EL (cell line): ENCODE measurements at regions not wholly inside any gene's neighbourhood (a gene's known extent, or its start where the extent isn't known, plus 50 kb on each side); places are given as distances from the start of the nearest gene placed in this dataset.

Source experiments
- DNase-seq: peaks from one replicate; pipeline ENCODE4 v3.0.0-alpha.2; 2016

GRCh38 chr1:219302697-219303096 lies 129.0 kb downstream of the LYPLAL1 start:
- peak; percentile 76 for DNase-seq

GRCh38 chr1:219299420-219299819 lies 125.7 kb downstream of the LYPLAL1 start:
- DNase-seq, result no peak

GRCh38 chr1:219298571-219299148 lies 125.0 kb downstream of the LYPLAL1 start:
- peak; percentile 86 for DNase-seq

GRCh38 chr1:219296430-219297355 lies 123.0 kb downstream of the LYPLAL1 start:
- peak; percentile 45 for DNase-seq

- DNase-seq, result no peak
Observed at GRCh38 chr1:219294251-219294650, 120.6 kb downstream of the LYPLAL1 start.

- DNase-seq, result no peak
Observed at GRCh38 chr1:219293410-219293809, 119.7 kb downstream of the LYPLAL1 start.

GRCh38 chr1:219292999-219293398 lies 119.3 kb downstream of the LYPLAL1 start:
- no peak for DNase-seq

- no peak for DNase-seq
Observed at GRCh38 chr1:219292341-219292740, 118.7 kb downstream of the LYPLAL1 start.

GRCh38 chr1:219289171-219289570 lies 115.5 kb downstream of the LYPLAL1 start:
- no peak for DNase-seq

- no peak for DNase-seq
Observed at GRCh38 chr1:219283541-219283940, 109.9 kb downstream of the LYPLAL1 start.

- no peak for DNase-seq
Observed at GRCh38 chr1:219281831-219282230, 108.2 kb downstream of the LYPLAL1 start.

- peak; percentile 52 for DNase-seq
Observed at GRCh38 chr1:219279017-219279770, 105.5 kb downstream of the LYPLAL1 start.

GRCh38 chr1:219278288-219278687 lies 104.6 kb downstream of the LYPLAL1 start:
- no peak for DNase-seq

- no peak for DNase-seq
Observed at GRCh38 chr1:219277304-219278105, 103.8 kb downstream of the LYPLAL1 start.

GRCh38 chr1:219276049-219276738 lies 102.5 kb downstream of the LYPLAL1 start:
- DNase-seq, result no peak

GRCh38 chr1:219273088-219273686 lies 99.5 kb downstream of the LYPLAL1 start:
- DNase-seq, result no peak

GRCh38 chr1:219271818-219272535 lies 98.3 kb downstream of the LYPLAL1 start:
- no peak for DNase-seq

GRCh38 chr1:219269171-219269570 lies 95.5 kb downstream of the LYPLAL1 start:
- DNase-seq, result no peak

- no peak for DNase-seq
Observed at GRCh38 chr1:219266524-219266923, 92.8 kb downstream of the LYPLAL1 start.

GRCh38 chr1:219265026-219265515 lies 91.4 kb downstream of the LYPLAL1 start:
- DNase-seq, result no peak

GRCh38 chr1:219264561-219264960 lies 90.9 kb downstream of the LYPLAL1 start:
- DNase-seq, result no peak
